PC-3 (cell line): ENCODE measurements at regions not wholly inside any gene's neighbourhood (a gene's known extent, or its start where the extent isn't known, plus 50 kb on each side); places are given as distances from the start of the nearest gene placed in this dataset.

Experiments
- EZH2 ChIP-seq: fragments of 300-600 bp; sonication (generic); IDR thresholded peaks from one replicate; pipeline ENCODE4 v1.6.1; 2017; ENCODE audit warnings: antibody characterized with exemption, mild to moderate bottlenecking, low read length; ENCODE audit not compliant: unreplicated experiment
- EZH2phosphoT487 ChIP-seq: fragments of 300-600 bp; sonication (generic); IDR thresholded peaks from 2 replicates; pipeline ENCODE4 v1.6.1; 2018; ENCODE audit warnings: mild to moderate bottlenecking, antibody characterized with exemption, low read length, borderline replicate concordance
- TF ChIP-seq, protein P1 (sequence below): fragments of 300-600 bp; sonication (generic); conservative IDR thresholded peaks from 2 replicates; pipeline ENCODE4 v1.5.1; 2017; ENCODE audit warnings: antibody characterized with exemption, low read depth, mild to moderate bottlenecking, low read length

DNA sequence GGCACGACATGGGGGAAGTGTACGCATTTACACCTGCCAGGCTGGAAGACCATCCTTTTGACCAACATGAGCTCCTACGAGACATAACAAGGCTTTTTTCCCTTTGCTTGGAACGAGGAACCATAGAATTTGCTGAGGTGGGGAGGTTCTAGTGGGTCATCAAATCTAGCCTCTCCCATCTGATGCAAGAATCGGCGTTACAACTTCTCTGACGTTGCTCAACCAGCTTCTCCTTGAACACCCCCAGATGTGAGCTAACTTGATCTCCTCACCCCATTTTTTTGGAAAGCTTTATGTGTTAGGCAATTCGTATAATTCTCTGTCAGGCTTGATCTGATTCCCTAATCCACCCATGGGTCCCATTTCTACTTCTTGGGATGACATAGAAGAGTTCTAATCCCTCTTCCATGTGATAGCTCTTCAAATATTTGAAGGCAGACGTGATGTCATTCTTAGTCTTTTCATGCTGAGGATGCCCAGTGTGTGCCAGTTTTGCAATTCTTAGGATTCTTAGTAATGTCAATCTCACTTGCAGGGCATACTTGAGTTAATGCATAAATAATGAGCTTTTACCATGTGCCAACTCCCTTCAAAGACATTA, 163.6 kb upstream of the PARP11 start:
- TF ChIP-seq, protein P1, sequence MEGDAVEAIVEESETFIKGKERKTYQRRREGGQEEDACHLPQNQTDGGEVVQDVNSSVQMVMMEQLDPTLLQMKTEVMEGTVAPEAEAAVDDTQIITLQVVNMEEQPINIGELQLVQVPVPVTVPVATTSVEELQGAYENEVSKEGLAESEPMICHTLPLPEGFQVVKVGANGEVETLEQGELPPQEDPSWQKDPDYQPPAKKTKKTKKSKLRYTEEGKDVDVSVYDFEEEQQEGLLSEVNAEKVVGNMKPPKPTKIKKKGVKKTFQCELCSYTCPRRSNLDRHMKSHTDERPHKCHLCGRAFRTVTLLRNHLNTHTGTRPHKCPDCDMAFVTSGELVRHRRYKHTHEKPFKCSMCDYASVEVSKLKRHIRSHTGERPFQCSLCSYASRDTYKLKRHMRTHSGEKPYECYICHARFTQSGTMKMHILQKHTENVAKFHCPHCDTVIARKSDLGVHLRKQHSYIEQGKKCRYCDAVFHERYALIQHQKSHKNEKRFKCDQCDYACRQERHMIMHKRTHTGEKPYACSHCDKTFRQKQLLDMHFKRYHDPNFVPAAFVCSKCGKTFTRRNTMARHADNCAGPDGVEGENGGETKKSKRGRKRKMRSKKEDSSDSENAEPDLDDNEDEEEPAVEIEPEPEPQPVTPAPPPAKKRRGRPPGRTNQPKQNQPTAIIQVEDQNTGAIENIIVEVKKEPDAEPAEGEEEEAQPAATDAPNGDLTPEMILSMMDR: no peak
- TF ChIP-seq EZH2 (no peak), EZH2phosphoT487 (no peak)
